ENCODE measurements at regions not wholly inside any gene's neighbourhood (a gene's known extent, or its start where the extent isn't known, plus 50 kb on each side); places are given as distances from the start of the nearest gene placed in this dataset.
"Not testable (repeated sequence)": the region's sequence is repeated elsewhere in the genome, so short reads cannot be mapped to it uniquely, and the experiment has no call there.

GRCh38 chr2:144770616-144771230 is 250.8 kb upstream of the ZEB2 start:
- no peak for ATAC-seq
- TF ChIP-seq SNAI2 (CRISPR knock-in tag; IDR thresholded peaks at IDR 0.05) (no peak), ZNF8 (CRISPR knock-in tag; IDR thresholded peaks at IDR 0.05) (no peak), ARNTL (CRISPR knock-in tag; IDR thresholded peaks at IDR 0.05; ENCODE audit: borderline replicate concordance, low read depth) (no peak), PPARA (CRISPR knock-in tag; IDR thresholded peaks at IDR 0.05; ENCODE audit: borderline replicate concordance) (no peak), TCF4 (CRISPR knock-in tag; IDR thresholded peaks at IDR 0.05; ENCODE audit: borderline replicate concordance) (no peak), OSR1 (CRISPR knock-in tag; IDR thresholded peaks at IDR 0.05) (no peak), GLIS3 (CRISPR knock-in tag; IDR thresholded peaks at IDR 0.05) (no peak), POU6F1 (CRISPR knock-in tag; IDR thresholded peaks at IDR 0.05; ENCODE audit: borderline replicate concordance, low read depth) (no peak), TSHZ2 (CRISPR knock-in tag; IDR thresholded peaks at IDR 0.05) (no peak), PATZ1 (CRISPR knock-in tag; IDR thresholded peaks at IDR 0.05; ENCODE audit: borderline replicate concordance) (no peak), CSRNP3 (CRISPR knock-in tag; IDR thresholded peaks at IDR 0.05) (no peak), RARB (CRISPR knock-in tag; IDR thresholded peaks at IDR 0.05) (no peak), ZC3H10 (CRISPR knock-in tag; IDR thresholded peaks at IDR 0.05) (no peak), CREB5 (CRISPR knock-in tag; IDR thresholded peaks at IDR 0.05; ENCODE audit: low read depth) (no peak), CSDC2 (CRISPR knock-in tag; IDR thresholded peaks at IDR 0.05) (no peak), ZFP30 (CRISPR knock-in tag; IDR thresholded peaks at IDR 0.05) (no peak), ZFP3 (CRISPR knock-in tag; IDR thresholded peaks at IDR 0.05) (no peak), TOX (CRISPR knock-in tag; IDR thresholded peaks at IDR 0.05; ENCODE audit: borderline replicate concordance) (no peak)

GRCh38 chr2:144760939-144761338 is 241.0 kb upstream of the ZEB2 start:
- not testable (repeated sequence) for ATAC-seq

GRCh38 chr2:144759746-144760145 is 239.8 kb upstream of the ZEB2 start:
- no peak for ATAC-seq
- TF ChIP-seq OSR1 (CRISPR knock-in tag; IDR thresholded peaks at IDR 0.05): no peak
- no peak for TF ChIP-seq RARB (CRISPR knock-in tag; IDR thresholded peaks at IDR 0.05)
- TF ChIP-seq ESRRG (CRISPR knock-in tag; IDR thresholded peaks at IDR 0.05): no peak
- no peak for TF ChIP-seq CSRNP3 (CRISPR knock-in tag; IDR thresholded peaks at IDR 0.05)
- TF ChIP-seq TSHZ2 (CRISPR knock-in tag; IDR thresholded peaks at IDR 0.05): no peak
- TF ChIP-seq POU6F1 (CRISPR knock-in tag; IDR thresholded peaks at IDR 0.05; ENCODE audit: borderline replicate concordance, low read depth): no peak
- TF ChIP-seq ZFP3 (CRISPR knock-in tag; IDR thresholded peaks at IDR 0.05): no peak
- TF ChIP-seq ARNTL (CRISPR knock-in tag; IDR thresholded peaks at IDR 0.05; ENCODE audit: borderline replicate concordance, low read depth): no peak

- not testable (repeated sequence) for ATAC-seq
Observed at GRCh38 chr2:144758196-144758595, 238.3 kb upstream of the ZEB2 start.
